Effector memory CD4-positive, alpha-beta T cell (primary cell): ENCODE measurements at regions not wholly inside any gene's neighbourhood (a gene's known extent, or its start where the extent isn't known, plus 50 kb on each side); places are given as distances from the start of the nearest gene placed in this dataset.
"Not testable (repeated sequence)": the region's sequence is repeated elsewhere in the genome, so short reads cannot be mapped to it uniquely, and the experiment has no call there.

Experiments used
- DNase-seq, 3 donors: peaks; one replicate each; pipeline ENCODE4 v3.0.0-alpha.2; 2020
- H3K27ac ChIP-seq: 2 replicates; pipeline ENCODE4 v1.7.0; 2013; ENCODE audit warnings: mild to moderate bottlenecking, low read length, moderate library complexity; ENCODE audit not compliant: insufficient read depth, poor library complexity, severe bottlenecking
- H3K27me3 ChIP-seq: replicated peaks from 2 replicates; pipeline ENCODE4 v1.7.0; 2013; ENCODE audit warnings: mild to moderate bottlenecking, low read length; ENCODE audit not compliant: insufficient read depth, control insufficient read depth, poor library complexity, severe bottlenecking
- H3K36me3 ChIP-seq: 2 replicates; pipeline ENCODE4 v1.7.0; 2013; ENCODE audit warnings: mild to moderate bottlenecking, low read length, moderate library complexity; ENCODE audit not compliant: control insufficient read depth, insufficient read depth
- H3K4me1 ChIP-seq: 2 replicates; pipeline ENCODE4 v1.7.0; 2013; ENCODE audit warnings: low read length, mild to moderate bottlenecking; ENCODE audit not compliant: control insufficient read depth, insufficient read depth, poor library complexity, severe bottlenecking
- H3K4me3 ChIP-seq: 2 replicates; pipeline ENCODE4 v1.7.0; 2013; ENCODE audit warnings: low read length, low read depth, mild to moderate bottlenecking; ENCODE audit not compliant: insufficient read depth, poor library complexity, severe bottlenecking
- H3K9me3 ChIP-seq: 2 replicates; pipeline ENCODE4 v1.7.0; 2013; ENCODE audit warnings: mild to moderate bottlenecking, low read length, moderate library complexity; ENCODE audit not compliant: control insufficient read depth

DNA sequence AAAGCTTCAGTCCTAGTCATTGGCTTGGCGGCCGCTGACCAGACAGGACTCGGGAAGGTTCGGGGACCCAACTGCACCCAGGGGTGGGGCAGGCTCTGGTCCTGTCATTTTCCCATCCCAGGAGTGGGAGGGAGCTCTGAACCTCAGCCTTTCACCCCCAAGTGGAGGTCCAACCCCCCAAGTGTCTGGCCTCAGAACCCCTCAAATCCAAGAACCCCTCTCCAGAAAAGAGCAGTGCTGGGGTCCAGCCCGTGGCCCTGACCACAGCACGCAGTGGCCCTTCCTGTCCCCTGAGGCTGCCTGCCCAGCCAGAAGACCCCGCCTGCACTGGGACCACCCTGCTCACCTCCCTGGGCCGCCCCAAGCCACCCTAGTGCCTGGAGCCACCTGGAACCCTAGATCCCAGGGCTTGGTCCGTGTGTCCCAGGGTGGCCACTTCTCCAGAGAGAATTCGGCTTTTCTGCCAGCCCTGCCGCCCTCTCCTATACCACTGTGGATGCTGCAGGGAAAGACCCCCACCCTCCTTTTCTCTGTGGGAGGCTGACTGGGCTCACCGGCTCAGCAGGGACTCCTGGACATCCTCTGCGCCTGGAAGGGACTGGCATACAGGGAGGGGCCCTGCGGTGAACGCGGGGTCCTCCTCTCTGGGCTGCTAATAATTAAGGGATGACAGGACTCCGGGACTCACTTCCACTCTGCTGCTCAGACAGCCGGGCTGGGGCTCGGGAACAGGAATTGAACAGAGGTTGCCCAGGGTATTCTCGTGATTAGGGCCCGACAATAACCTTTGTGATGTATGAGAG, 326.9 kb upstream of the SFSWAP start:
- Histone ChIP-seq H3K27ac (no peak overlapping the region), H3K36me3 (no peaks in the 10 kb centered on the region), H3K4me3 (no peak overlapping the region), H3K4me1 (no peaks in the 10 kb centered on the region), H3K9me3 (no peaks in the 10 kb centered on the region), H3K27me3 (no peaks in the 10 kb centered on the region)
- DNase-seq: no peak

DNA sequence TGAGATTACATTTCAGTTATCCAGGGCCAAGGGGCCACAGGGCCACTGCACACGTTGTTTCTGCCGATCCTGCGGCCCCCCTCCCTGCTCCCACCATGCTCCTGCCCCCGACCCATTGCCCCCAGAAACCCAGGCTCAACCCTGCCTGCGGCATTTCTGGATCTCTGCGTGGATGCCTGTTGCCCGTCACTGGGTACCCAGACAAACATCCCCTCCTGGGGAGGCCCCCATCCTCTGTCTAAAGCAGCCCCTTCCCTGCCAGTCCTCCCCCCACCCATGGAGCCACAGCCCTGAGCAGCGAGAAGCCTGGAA, 326.4 kb upstream of the SFSWAP start:
- Histone ChIP-seq H3K27me3 (no peaks in the 10 kb centered on the region), H3K36me3 (no peaks in the 10 kb centered on the region), H3K9me3 (no peaks in the 10 kb centered on the region), H3K4me3 (no peak overlapping the region), H3K27ac (no peak overlapping the region), H3K4me1 (no peaks in the 10 kb centered on the region)
- no peak for DNase-seq

DNA sequence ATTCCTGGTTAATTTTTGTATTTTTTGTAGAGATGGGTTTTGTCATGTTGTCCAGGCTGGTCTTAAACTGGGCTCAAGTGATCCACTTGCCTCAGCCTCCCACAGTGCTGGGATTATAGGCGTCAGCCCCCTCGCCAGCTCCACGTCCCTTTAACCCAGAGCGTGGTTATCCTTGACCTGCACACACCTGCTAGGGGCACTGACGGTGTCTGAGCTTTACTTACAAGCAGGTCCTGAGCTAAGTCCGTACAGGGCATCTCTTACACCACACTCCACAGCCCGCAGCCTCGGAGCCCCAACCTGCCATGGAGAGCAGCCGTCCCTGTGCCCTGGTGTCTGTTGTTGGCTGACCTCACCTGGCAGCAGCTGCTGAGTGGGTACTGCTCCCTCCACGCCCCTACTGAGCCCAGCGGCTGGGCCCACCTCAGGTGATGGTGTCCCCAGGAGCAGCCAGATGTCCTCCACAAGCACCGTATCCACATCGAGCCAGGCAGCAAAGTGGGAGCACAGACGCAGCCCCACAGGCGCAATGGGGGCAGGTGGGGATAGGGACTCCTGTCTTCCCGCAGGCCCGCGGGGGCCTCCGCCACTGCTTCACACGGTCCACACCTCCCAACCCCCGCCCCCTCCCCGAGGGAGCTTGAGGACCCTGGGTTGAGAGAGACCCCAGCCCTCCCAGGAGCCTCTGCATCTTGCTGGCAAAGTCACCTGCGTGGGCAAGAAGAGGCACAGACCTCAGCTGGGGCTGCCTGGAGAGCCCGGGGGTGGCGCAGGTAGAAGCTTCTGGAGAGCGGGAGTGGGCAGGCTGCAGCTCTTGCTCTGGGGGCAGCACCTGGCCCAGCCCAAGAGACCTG, 325.4 kb upstream of the SFSWAP start:
- Histone ChIP-seq H3K4me3 (no peak overlapping the region), H3K27ac (no peak overlapping the region), H3K4me1 (no peaks in the 10 kb centered on the region), H3K27me3 (no peaks in the 10 kb centered on the region), H3K9me3 (no peaks in the 10 kb centered on the region), H3K36me3 (no peaks in the 10 kb centered on the region)
- DNase-seq: no peak

DNA sequence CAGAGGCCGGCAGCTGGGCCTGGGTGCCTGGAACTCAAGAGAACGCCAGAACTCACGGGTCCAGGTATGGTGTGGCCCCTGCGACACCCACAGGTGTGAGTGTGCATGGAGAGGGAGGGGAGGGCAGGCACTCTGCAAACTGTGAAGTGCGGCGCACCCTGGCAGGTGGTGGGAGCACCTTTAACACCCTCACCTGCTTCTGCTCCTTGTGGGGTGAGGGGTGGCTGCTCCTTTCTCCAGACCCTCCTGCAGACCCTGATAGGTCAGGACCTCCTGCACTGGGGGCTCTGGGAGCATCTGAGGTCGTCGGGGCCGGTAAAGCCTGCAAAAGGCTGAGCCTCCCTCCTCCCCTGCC, 324.7 kb upstream of the SFSWAP start:
- DNase-seq: no peak

DNA sequence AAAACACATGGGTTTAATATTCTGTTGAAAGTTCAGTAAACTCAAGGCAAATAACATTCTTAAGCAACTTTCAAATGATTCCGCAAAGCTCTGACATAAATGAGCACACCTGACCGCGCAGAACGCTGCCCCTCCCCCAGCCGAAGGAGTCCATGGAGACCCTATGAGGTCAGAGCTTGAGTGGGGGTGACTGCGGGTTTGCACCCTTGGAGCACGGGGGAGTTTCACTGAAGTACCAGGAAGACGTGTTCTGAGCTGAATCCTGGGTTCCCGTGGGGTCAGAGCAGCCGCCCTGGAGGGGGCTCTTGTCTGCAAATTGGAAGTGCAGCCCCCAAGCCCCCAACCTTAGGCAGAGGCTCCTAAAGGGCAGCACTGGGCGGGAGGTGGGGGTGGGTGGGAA, 324.1 kb upstream of the SFSWAP start:
- no peak overlapping the region for H3K4me3 ChIP-seq
- no peaks in the 10 kb centered on the region for H3K9me3 ChIP-seq
- no peaks in the 10 kb centered on the region for H3K27me3 ChIP-seq
- no peaks in the 10 kb centered on the region for H3K4me1 ChIP-seq
- no peaks in the 10 kb centered on the region for H3K36me3 ChIP-seq
- no peak overlapping the region for H3K27ac ChIP-seq
- no peak for DNase-seq

More for the DNA sequence above, 324.7 kb upstream of the SFSWAP start:
- H3K4me3 ChIP-seq: no peak overlapping the region
- no peaks in the 10 kb centered on the region for H3K36me3 ChIP-seq
- no peaks in the 10 kb centered on the region for H3K9me3 ChIP-seq
- H3K27ac ChIP-seq: no peak overlapping the region
- no peaks in the 10 kb centered on the region for H3K27me3 ChIP-seq
- no peaks in the 10 kb centered on the region for H3K4me1 ChIP-seq

DNA sequence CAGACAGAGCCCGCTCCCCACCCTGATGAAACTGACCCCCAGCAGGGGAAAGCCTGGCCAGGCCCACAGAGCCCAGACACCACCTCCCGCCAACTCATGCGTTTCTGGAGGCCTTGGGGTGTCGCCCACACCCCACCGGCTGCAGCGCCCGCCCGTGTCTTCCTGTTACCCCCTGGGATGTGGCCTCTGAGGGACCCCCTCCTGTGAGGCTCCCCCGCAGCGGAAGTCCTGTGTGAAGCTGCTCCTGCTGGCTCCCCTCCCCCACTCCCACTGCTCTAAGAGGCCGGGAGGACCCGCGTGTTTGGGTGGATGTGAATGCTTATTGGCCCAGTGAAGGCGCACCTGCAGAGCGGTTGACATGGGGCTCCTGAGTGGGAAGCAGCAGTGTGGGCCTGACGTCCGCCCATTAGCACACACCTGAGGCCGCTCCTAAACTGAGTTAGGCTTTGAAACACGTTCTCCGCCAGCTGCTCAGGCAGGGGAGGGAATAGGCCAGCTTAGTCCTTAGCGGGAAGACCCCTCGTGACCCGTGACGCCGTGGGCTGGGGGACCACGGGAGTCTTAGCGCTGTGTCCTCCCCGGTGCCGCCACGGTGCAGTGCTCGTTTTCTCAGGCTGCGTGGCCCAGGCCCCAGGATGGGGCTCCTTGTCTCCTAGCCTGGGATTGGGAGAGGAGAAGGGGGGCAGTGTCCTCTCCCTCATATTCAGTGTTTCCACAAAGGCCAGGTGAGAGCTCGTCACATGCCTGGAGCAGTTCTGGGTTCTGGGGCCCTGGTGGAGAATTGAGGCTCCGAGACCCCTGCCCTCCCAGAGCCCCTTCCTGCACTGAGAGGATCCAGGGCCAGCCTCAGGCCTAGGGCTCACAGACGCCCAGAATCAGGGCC, 323.4 kb upstream of the SFSWAP start:
- no peaks in the 10 kb centered on the region for H3K9me3 ChIP-seq
- H3K4me3 ChIP-seq: no peak overlapping the region
- no peaks in the 10 kb centered on the region for H3K27me3 ChIP-seq

DNA sequence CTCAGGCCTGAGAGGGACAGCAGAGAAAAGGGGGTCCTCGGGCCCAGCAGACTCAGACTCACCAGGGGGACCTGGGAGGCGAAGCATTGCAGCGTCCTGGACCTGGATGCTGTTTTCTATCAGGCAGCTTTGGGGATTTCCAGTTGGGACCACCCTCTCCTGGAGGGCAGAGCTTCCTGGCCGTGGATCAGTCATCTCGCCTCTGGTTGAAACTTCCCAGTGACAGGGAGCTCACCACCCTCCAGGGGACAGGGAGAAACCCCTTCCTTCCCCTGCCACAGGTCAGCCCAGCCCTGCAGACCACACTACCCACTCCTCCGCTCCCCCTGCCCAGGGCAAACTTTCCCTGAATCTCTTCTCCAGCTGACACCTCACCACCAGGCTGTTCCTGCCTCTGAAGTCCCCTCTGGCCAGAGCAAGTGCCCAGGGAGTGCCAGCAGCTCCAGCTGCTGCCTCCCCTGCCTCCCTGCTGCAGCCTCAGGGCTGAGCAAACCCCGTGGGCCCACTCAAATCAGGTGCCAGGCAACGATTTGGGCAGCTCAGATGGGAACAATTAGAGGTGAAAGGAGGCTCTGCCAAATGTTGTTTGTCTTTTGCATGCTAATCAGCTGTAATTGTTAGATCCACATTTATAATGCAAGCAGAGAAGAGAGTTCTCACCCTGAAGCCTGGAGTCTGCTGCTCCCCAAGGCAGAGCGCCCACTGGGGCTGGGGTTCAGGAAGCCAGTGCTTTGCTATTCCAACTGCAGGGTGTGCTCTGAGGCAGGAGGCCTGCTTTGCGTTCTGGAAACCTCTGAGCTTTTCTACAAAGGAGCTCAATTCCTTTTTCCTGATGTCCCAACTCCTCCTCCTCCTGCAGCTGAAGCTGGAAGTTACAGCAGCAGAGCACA, 322.5 kb upstream of the SFSWAP start:
- not testable (repeated sequence) for H3K4me3 ChIP-seq, H3K27me3 ChIP-seq, H3K36me3 ChIP-seq, H3K4me1 ChIP-seq, H3K27ac ChIP-seq, H3K9me3 ChIP-seq, DNase-seq

More for the DNA sequence above, 323.4 kb upstream of the SFSWAP start:
- no peaks in the 10 kb centered on the region for H3K4me1 ChIP-seq
- H3K27ac ChIP-seq: no peak overlapping the region
- H3K36me3 ChIP-seq: no peaks in the 10 kb centered on the region
- DNase-seq: no peak

DNA sequence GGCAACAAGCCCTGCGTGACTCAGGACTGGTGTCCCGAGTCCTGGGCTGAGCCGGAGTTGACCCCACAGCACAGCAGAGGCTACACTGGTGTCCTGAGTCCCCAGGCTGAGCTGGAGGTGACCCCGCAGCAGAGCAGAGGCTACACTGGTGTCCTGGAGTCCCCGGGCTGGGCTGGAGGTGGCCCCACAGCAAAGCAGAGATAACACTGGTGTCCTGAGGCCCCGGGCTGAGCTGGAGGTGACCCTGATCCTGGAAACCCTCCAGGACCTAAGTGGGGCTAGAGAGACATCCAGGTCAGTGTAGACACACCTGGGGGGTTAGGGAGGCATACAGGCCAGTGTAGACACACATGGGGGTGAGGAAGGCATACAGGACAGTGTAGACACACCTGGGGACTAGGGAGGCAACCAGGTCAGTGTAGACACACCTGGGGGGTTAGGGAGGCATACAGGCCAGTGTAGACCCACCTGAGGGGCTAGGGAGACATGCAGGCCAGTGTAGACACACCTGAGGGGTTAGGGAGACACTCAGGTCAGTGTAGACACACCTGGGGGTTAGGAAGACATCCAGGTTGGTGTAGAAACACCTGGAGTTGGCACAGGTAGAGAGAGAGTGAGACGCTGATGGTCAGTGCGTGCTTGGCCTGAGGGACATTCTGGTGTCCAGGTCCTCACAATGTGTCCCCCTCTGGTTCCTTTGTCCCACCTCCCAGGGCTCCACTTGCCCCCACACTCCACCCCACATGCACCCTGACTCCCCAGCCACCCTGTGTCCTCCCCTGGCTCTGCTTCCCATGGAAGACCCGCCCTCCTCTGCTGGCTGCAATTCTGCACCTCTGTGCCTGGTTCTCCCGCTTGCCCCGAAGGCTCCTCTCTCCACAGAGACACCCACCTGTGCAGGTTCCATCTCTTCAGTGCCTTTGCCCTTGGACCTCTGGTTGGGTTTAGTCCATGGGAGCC, 321.6 kb upstream of the SFSWAP start:
- DNase-seq: no peak
- Histone ChIP-seq H3K27ac (no peak overlapping the region), H3K9me3 (no peaks in the 10 kb centered on the region), H3K36me3 (no peaks in the 10 kb centered on the region), H3K27me3 (no peaks in the 10 kb centered on the region), H3K4me1 (no peaks in the 10 kb centered on the region), H3K4me3 (no peak overlapping the region)
